Activated CD8-positive, alpha-beta memory T cell treated with anti-CD3 and anti-CD28 coated beads for 1 hour (primary cell): ENCODE measurements at regions not wholly inside any gene's neighbourhood (a gene's known extent, or its start where the extent isn't known, plus 50 kb on each side); places are given as distances from the start of the nearest gene placed in this dataset.

Experiments used
- DNase-seq, 2 donors: peaks; one replicate each; pipeline ENCODE4 v3.0.0-alpha.2; 2020; ENCODE audit warnings: low read depth in 1 of 2; ENCODE audit errors: extremely low read depth in 1 of 2

- DNase-seq, result no peak
Measured at GRCh38 chr15:77688693-77689092, 56.0 kb upstream of the LINGO1 start.

- DNase-seq, result no peak
Measured at GRCh38 chr15:77688266-77688665, 55.6 kb upstream of the LINGO1 start.

- DNase-seq, result no peak
Measured at GRCh38 chr15:77685082-77685815, 52.5 kb upstream of the LINGO1 start.

- no peak for DNase-seq
Measured at GRCh38 chr15:77684341-77685081, 51.8 kb upstream of the LINGO1 start.

- DNase-seq, result no peak
Measured at GRCh38 chr15:77682564-77682963, 49.9 kb upstream of the LINGO1 start.
